Liver (tissue), 8 donors: ENCODE measurements at regions not wholly inside any gene's neighbourhood (a gene's known extent, or its start where the extent isn't known, plus 50 kb on each side); places are given as distances from the start of the nearest gene placed in this dataset.

Source experiments
- DNase-seq: peaks from one replicate; pipeline ENCODE4 v3.0.0-alpha.2; 2017; ENCODE audit warnings: low spot score
- H3K27ac ChIP-seq, 2 donors: one replicate each; pipeline ENCODE4 v1.7.0; 2013; ENCODE audit warnings: inconsistent platforms in 2 of 2, low read length in 2 of 2, control low read depth in 1 of 2, low read depth in 1 of 2, mild to moderate bottlenecking in 1 of 2
- H3K27me3 ChIP-seq, 4 donors: one replicate each; pipeline versions ENCODE4 v1.6.1 to v1.7.0; 2013; ENCODE audit warnings: low read length in 3 of 4, inconsistent platforms in 1 of 4, mild to moderate bottlenecking in 1 of 4, moderate library complexity in 1 of 4; ENCODE audit not compliant: control insufficient read depth in 4 of 4, insufficient read depth in 4 of 4
- H3K36me3 ChIP-seq, 4 donors: one replicate each; pipeline versions ENCODE4 v1.6.1 to v1.7.0; 2013; ENCODE audit warnings: low read length in 3 of 4, mild to moderate bottlenecking in 3 of 4, low read depth in 1 of 4, moderate library complexity in 1 of 4; ENCODE audit not compliant: control insufficient read depth in 4 of 4, insufficient read depth in 3 of 4
- H3K4me1 ChIP-seq, 4 donors: one replicate each; pipeline versions ENCODE4 v1.6.1 to v1.7.0; 2013; ENCODE audit warnings: low read length in 3 of 4, mild to moderate bottlenecking in 3 of 4, moderate library complexity in 1 of 4; ENCODE audit not compliant: control insufficient read depth in 4 of 4, insufficient read depth in 4 of 4
- H3K4me3 ChIP-seq, 3 donors: one replicate each; pipeline versions ENCODE4 v1.6.1 to v1.7.0; 2013; ENCODE audit warnings: low read length in 3 of 3, control low read depth in 1 of 3, low read depth in 1 of 3, mild to moderate bottlenecking in 1 of 3
- H3K9ac ChIP-seq, 2 donors: one replicate each; pipeline ENCODE4 v1.7.0; 2013; ENCODE audit warnings: low read length in 2 of 2, mild to moderate bottlenecking in 2 of 2, moderate library complexity in 2 of 2, control low read depth in 1 of 2, low read depth in 1 of 2
- H3K9me3 ChIP-seq, 4 donors: one replicate each; pipeline versions ENCODE4 v1.6.1 to v1.7.0; 2013; ENCODE audit warnings: low read length in 3 of 4; ENCODE audit not compliant: control insufficient read depth in 4 of 4
- CTCF ChIP-seq: fragments of 150-350 bp; IDR thresholded peaks from 2 replicates; pipeline ENCODE4 v1.5.1; 2017; ENCODE audit warnings: improper control_type of control experiment, low read depth, low read length; ENCODE audit not compliant: missing input control
- EGR1 ChIP-seq, 2 donors: IDR thresholded peaks; 2 replicates each; pipeline ENCODE4 v1.6.1; 2016 to 2018; ENCODE audit warnings: antibody characterized with exemption in 2 of 2, low read depth in 2 of 2
- FOXA1 ChIP-seq: IDR thresholded peaks from 2 replicates; pipeline ENCODE4 v1.6.1; 2016; ENCODE audit warnings: antibody characterized with exemption
- GABPA ChIP-seq, 2 donors: IDR thresholded peaks in 1 of 2; conservative IDR thresholded peaks in 1 of 2; 2 replicates each; pipeline ENCODE4 v1.6.1; 2016; ENCODE audit warnings: antibody characterized with exemption in 2 of 2, mild to moderate bottlenecking in 1 of 2, moderate library complexity in 1 of 2
- HNF4A ChIP-seq, 2 donors: conservative IDR thresholded peaks; 2 replicates each; pipeline ENCODE4 v1.6.1; 2016; ENCODE audit warnings: antibody characterized with exemption in 2 of 2, mild to moderate bottlenecking in 2 of 2
- HNF4G ChIP-seq: IDR thresholded peaks from 2 replicates; pipeline ENCODE4 v1.6.1; 2016; ENCODE audit warnings: antibody characterized with exemption
- JUND ChIP-seq, 2 donors: IDR thresholded peaks; 2 replicates each; pipeline ENCODE4 v1.6.1; 2016; ENCODE audit warnings: antibody characterized with exemption in 2 of 2
- MAX ChIP-seq: IDR thresholded peaks from 2 replicates; pipeline ENCODE4 v1.6.1; 2016; ENCODE audit warnings: antibody characterized with exemption
- NR2F2 ChIP-seq: IDR thresholded peaks from 2 replicates; pipeline ENCODE4 v1.6.1; 2016; ENCODE audit warnings: antibody characterized with exemption
- RAD21 ChIP-seq, 2 donors: IDR thresholded peaks; 2 replicates each; pipeline ENCODE4 v1.6.1; 2016; ENCODE audit warnings: antibody characterized with exemption in 2 of 2, mild to moderate bottlenecking in 2 of 2
- RXRA ChIP-seq, 2 donors: IDR thresholded peaks; 2 replicates each; pipeline ENCODE4 v1.6.1; 2017 to 2018; ENCODE audit warnings: antibody characterized with exemption in 2 of 2, mild to moderate bottlenecking in 1 of 2
- SP1 ChIP-seq: IDR thresholded peaks from 2 replicates; pipeline ENCODE4 v1.6.1; 2018; ENCODE audit warnings: antibody characterized with exemption, mild to moderate bottlenecking
- TAF1 ChIP-seq: conservative IDR thresholded peaks from 2 replicates; pipeline ENCODE4 v1.6.1; 2016; ENCODE audit warnings: antibody characterized with exemption, mild to moderate bottlenecking
- YY1 ChIP-seq: IDR thresholded peaks from 2 replicates; pipeline ENCODE4 v1.6.1; 2016; ENCODE audit warnings: antibody characterized with exemption, mild to moderate bottlenecking
- WGBS: extraction: QIAGEN DNeasy Blood & Tissue Kit; methylation state at CpG from one replicate; pipeline ENCODE4 v1.1.7; 2013; 5-methylcytosine and 5-hydroxymethylcytosine counted together
- TF ChIP-seq, protein P1 (sequence below): IDR thresholded peaks from 2 replicates; pipeline ENCODE4 v1.6.1; 2016; ENCODE audit warnings: antibody characterized with exemption
- TF ChIP-seq, protein P2 (sequence below): IDR thresholded peaks from 2 replicates; pipeline ENCODE4 v1.6.1; 2016; ENCODE audit warnings: antibody characterized with exemption
- TF ChIP-seq, protein P3 (sequence below): IDR thresholded peaks from 2 replicates; pipeline ENCODE4 v1.6.1; 2016; ENCODE audit warnings: antibody characterized with exemption, mild to moderate bottlenecking
- donor health status: healthy.
- donor health status: healthy.
- donor health status: healthy.
- donor health status: healthy.
- donor health status: healthy.

DNA sequence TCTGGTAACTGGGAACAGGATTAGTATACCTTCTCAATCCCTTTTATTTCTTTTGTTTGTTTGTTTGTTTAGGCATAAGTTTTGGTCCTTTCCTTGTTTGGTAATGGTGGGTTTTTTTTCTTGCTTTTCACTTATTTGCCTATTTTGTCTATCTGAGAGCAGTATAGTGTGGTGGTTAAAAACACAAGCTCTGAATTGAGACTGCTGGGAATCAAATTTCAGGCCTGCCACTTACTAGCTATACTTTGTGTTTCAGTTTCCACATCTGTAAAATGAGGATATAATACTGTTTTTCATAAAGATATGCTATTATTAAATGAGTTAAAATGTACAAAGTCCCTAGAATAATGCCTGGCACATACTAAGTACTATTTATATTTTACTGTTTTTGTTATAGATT, 81.6 kb upstream of the IVNS1ABP start:
- H3K4me3 ChIP-seq, result no peak overlapping the region
- H3K9ac ChIP-seq, result no peak overlapping the region
- DNase-seq, result no peak
- H3K4me1 ChIP-seq, result no peaks in the 10 kb centered on the region
- no peaks in the 10 kb centered on the region for H3K36me3 ChIP-seq
- H3K9me3 ChIP-seq, result no peaks in the 10 kb centered on the region
- no peak overlapping the region for H3K27ac ChIP-seq
- TF ChIP-seq YY1 (no peak), GABPA (IDR thresholded peaks at IDR 0.05 in 1 of 2, conservative IDR thresholded peaks at IDR 0.05 in 1 of 2) (no peak), SP1 (no peak), HNF4A (conservative IDR thresholded peaks at IDR 0.05) (no peak), TAF1 (no peak), CTCF (no peak), HNF4G (no peak), RAD21 (IDR thresholded peaks at IDR 0.05) (no peak), RXRA (IDR thresholded peaks at IDR 0.05) (no peak)
- no peaks in the 10 kb centered on the region for H3K27me3 ChIP-seq

DNA sequence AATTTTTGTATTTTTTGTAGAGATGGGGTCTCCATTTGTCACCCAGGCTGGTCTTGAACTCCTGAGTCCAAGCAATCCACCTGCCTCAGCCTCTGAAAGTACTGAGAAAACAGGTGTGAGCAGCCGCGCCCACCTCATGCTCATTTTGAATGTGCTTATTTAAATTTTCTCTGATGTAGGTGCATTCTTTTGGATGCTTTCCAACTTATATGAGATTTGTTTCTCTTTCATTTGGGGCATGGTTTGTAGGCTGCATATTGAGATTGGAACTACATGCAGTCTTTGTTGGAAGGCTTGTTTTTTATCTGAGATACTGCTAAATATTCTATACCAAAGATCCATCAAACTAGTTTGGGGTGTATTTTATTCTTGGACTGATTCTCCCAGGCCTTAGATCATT, 81.0 kb upstream of the IVNS1ABP start:
- H3K9ac ChIP-seq, result no peak overlapping the region
- no peaks in the 10 kb centered on the region for H3K4me1 ChIP-seq
- no peaks in the 10 kb centered on the region for H3K9me3 ChIP-seq
- H3K27ac ChIP-seq, result no peak overlapping the region
- no peak for DNase-seq
- TF ChIP-seq HNF4A (conservative IDR thresholded peaks at IDR 0.05), result no peak
- TF ChIP-seq, protein P1, sequence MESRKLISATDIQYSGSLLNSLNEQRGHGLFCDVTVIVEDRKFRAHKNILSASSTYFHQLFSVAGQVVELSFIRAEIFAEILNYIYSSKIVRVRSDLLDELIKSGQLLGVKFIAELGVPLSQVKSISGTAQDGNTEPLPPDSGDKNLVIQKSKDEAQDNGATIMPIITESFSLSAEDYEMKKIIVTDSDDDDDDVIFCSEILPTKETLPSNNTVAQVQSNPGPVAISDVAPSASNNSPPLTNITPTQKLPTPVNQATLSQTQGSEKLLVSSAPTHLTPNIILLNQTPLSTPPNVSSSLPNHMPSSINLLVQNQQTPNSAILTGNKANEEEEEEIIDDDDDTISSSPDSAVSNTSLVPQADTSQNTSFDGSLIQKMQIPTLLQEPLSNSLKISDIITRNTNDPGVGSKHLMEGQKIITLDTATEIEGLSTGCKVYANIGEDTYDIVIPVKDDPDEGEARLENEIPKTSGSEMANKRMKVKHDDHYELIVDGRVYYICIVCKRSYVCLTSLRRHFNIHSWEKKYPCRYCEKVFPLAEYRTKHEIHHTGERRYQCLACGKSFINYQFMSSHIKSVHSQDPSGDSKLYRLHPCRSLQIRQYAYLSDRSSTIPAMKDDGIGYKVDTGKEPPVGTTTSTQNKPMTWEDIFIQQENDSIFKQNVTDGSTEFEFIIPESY, result no peak
- TF ChIP-seq, protein P2, sequence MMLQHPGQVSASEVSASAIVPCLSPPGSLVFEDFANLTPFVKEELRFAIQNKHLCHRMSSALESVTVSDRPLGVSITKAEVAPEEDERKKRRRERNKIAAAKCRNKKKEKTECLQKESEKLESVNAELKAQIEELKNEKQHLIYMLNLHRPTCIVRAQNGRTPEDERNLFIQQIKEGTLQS, result no peak
- no peak for TF ChIP-seq EGR1 (IDR thresholded peaks at IDR 0.05; ENCODE audit: low read depth in 2 of 2)
- no peak for TF ChIP-seq RXRA (IDR thresholded peaks at IDR 0.05)
- no peak for TF ChIP-seq MAX
- TF ChIP-seq CTCF, result no peak
- TF ChIP-seq JUND (IDR thresholded peaks at IDR 0.05), result no peak
- no peak for TF ChIP-seq HNF4G
- no peak for TF ChIP-seq NR2F2
- TF ChIP-seq FOXA1, result no peak
- no peak for TF ChIP-seq TAF1
- TF ChIP-seq SP1, result no peak
- TF ChIP-seq YY1, result no peak
- TF ChIP-seq, protein P3, sequence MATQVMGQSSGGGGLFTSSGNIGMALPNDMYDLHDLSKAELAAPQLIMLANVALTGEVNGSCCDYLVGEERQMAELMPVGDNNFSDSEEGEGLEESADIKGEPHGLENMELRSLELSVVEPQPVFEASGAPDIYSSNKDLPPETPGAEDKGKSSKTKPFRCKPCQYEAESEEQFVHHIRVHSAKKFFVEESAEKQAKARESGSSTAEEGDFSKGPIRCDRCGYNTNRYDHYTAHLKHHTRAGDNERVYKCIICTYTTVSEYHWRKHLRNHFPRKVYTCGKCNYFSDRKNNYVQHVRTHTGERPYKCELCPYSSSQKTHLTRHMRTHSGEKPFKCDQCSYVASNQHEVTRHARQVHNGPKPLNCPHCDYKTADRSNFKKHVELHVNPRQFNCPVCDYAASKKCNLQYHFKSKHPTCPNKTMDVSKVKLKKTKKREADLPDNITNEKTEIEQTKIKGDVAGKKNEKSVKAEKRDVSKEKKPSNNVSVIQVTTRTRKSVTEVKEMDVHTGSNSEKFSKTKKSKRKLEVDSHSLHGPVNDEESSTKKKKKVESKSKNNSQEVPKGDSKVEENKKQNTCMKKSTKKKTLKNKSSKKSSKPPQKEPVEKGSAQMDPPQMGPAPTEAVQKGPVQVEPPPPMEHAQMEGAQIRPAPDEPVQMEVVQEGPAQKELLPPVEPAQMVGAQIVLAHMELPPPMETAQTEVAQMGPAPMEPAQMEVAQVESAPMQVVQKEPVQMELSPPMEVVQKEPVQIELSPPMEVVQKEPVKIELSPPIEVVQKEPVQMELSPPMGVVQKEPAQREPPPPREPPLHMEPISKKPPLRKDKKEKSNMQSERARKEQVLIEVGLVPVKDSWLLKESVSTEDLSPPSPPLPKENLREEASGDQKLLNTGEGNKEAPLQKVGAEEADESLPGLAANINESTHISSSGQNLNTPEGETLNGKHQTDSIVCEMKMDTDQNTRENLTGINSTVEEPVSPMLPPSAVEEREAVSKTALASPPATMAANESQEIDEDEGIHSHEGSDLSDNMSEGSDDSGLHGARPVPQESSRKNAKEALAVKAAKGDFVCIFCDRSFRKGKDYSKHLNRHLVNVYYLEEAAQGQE, result no peak
- H3K4me3 ChIP-seq, result no peak overlapping the region
- 98% methylated on average over 2 of the region's 2 CpGs for WGBS
- H3K27me3 ChIP-seq, result no peaks in the 10 kb centered on the region
- H3K36me3 ChIP-seq, result no peaks in the 10 kb centered on the region
